Calu3 (cell line): ENCODE measurements at regions not wholly inside any gene's neighbourhood (a gene's known extent, or its start where the extent isn't known, plus 50 kb on each side); places are given as distances from the start of the nearest gene placed in this dataset.

ENCODE experiments used
- BruUV-seq: library from RNA; stranded (reverse); fragments of 400-500 nt; replicated peaks from 2 replicates; lab custom pipeline; 2021; lab: Mats Ljungman, UMichigan
- CTCF ChIA-PET: fragments of 300-600 bp; sonication (Branson Sonifier 250); formaldehyde crosslinking; loops from one replicate; lab custom pipeline; 2022; ENCODE audit warnings: antibody characterized with exemption; lab: Charles Lee
- DNase-seq: peaks from one replicate; pipeline ENCODE4 v3.0.0; 2022
- H3K27ac Mint-ChIP-seq: one replicate; pipeline ENCODE4 v1.8.0; 2022; ENCODE audit warnings: mixed read lengths; ENCODE audit not compliant: unreplicated experiment
- H3K27me3 Mint-ChIP-seq: one replicate; pipeline ENCODE4 v1.8.0; 2022; ENCODE audit warnings: mixed read lengths; ENCODE audit not compliant: unreplicated experiment
- H3K36me3 Mint-ChIP-seq: one replicate; pipeline ENCODE4 v1.8.0; 2022; ENCODE audit warnings: mild to moderate bottlenecking, moderate library complexity, mixed read lengths; ENCODE audit not compliant: insufficient read depth, unreplicated experiment
- H3K4me1 Mint-ChIP-seq: one replicate; pipeline ENCODE4 v1.8.0; 2022; ENCODE audit warnings: mild to moderate bottlenecking, low read depth, mixed read lengths; ENCODE audit not compliant: unreplicated experiment
- H3K4me3 Mint-ChIP-seq: one replicate; pipeline ENCODE4 v1.8.0; 2022; ENCODE audit warnings: mild to moderate bottlenecking, low read depth, moderate library complexity, mixed read lengths; ENCODE audit not compliant: unreplicated experiment
- H3K9me3 Mint-ChIP-seq: one replicate; pipeline ENCODE4 v1.8.0; 2022; ENCODE audit warnings: low read depth, mixed read lengths; ENCODE audit not compliant: unreplicated experiment
- intact Hi-C: fragments of 100-400 bp; cut with micrococcal nuclease; formaldehyde crosslinking; loops from one replicate; pipeline ENCODE4 v1.10.0; 2022; ENCODE audit not compliant: unreplicated experiment
- TF ChIP-seq, protein P1 (sequence below): fragments of 200-600 bp; IDR thresholded peaks from one replicate; pipeline ENCODE4 v1.8.0; 2022; ENCODE audit warnings: antibody characterized with exemption; ENCODE audit not compliant: unreplicated experiment

DNA sequence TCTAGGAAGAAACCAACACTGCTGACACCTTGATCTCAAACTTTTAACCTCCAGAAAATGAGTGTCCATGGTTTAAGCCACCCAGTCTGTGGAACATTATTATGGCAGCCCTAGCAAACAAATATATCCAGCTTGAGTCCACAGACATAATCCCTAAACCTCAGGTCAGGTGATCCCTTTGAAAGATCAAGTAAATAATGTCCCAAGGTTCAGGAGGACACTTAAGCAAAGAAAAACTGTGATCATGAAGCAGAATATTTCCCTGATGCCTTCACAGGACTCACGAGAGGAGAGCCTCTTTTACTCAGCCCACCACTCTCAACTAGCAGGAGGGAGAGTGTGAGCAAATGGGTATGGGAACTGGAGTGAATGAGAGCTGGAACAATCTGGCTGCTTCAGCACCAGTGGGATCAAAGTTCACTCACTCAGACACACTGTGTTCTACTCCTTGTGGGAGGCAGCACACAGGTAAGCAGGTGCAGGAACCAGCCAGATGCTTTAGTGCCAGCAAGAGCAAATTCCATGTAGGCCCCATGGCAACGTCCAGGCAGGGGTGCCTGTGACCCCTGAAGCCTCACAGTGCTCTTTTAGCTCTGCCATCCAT is 608.4 kb downstream of the RAB28 start:
- Mint-ChIP-seq H3K4me3 (no peak overlapping the region), H3K4me1 (no peaks in the 10 kb centered on the region), H3K27ac (no peak overlapping the region), H3K36me3 (no peaks in the 10 kb centered on the region), H3K27me3 (no peaks in the 10 kb centered on the region), H3K9me3 (peaks cover 12% of the 10 kb centered on the region)
- TF ChIP-seq, protein P1, sequence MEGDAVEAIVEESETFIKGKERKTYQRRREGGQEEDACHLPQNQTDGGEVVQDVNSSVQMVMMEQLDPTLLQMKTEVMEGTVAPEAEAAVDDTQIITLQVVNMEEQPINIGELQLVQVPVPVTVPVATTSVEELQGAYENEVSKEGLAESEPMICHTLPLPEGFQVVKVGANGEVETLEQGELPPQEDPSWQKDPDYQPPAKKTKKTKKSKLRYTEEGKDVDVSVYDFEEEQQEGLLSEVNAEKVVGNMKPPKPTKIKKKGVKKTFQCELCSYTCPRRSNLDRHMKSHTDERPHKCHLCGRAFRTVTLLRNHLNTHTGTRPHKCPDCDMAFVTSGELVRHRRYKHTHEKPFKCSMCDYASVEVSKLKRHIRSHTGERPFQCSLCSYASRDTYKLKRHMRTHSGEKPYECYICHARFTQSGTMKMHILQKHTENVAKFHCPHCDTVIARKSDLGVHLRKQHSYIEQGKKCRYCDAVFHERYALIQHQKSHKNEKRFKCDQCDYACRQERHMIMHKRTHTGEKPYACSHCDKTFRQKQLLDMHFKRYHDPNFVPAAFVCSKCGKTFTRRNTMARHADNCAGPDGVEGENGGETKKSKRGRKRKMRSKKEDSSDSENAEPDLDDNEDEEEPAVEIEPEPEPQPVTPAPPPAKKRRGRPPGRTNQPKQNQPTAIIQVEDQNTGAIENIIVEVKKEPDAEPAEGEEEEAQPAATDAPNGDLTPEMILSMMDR, result no peak
- CTCF ChIA-PET, result no interaction called here
- no TSS peak for BruUV-seq
- intact Hi-C loops, result no loop called here
- no peak for DNase-seq

GRCh38 chr4:12873351-12873750 is 610.8 kb downstream of the RAB28 start:
- CTCF ChIA-PET, result no interaction called here

DNA sequence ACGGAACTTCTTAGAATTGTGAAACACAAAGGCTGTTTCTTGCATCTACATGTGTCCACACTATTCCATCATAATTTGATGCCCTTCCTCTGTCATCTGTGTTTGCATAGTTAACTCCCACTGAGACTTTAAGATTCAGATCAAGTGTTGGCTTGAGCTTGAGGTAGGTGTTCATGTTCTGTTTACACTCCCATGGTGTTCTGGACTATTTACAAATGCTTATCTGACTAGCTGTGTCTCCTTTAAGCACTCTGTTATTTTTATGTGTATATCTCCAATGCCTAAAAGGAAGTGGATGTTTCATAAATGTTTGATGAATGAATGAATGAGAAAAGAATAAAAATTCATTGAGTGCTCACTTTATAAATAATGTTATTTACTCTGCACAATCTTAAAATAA is 622.7 kb downstream of the RAB28 start:
- CTCF ChIA-PET, result interaction anchor here (1.4 kb wide), 1 partner anchor 9 kb away, joined by 4 read pairs; no protein-coding TSS in a partner anchor
- Mint-ChIP-seq H3K27ac (no peak overlapping the region), H3K27me3 (no peaks in the 10 kb centered on the region), H3K36me3 (no peaks in the 10 kb centered on the region), H3K4me3 (no peak overlapping the region), H3K9me3 (no peaks in the 10 kb centered on the region), H3K4me1 (no peaks in the 10 kb centered on the region)
- intact Hi-C loops, result no loop called here
- no peak for DNase-seq
- TF ChIP-seq, protein P1, result no peak
- no TSS peak for BruUV-seq

More at GRCh38 chr4:12873351-12873750, 610.8 kb downstream of the RAB28 start:
- no peaks in the 10 kb centered on the region for H3K4me1 Mint-ChIP-seq
- no peaks in the 10 kb centered on the region for H3K36me3 Mint-ChIP-seq
- no peak overlapping the region for H3K27ac Mint-ChIP-seq
- BruUV-seq, result no TSS peak
- H3K4me3 Mint-ChIP-seq, result no peak overlapping the region
- TF ChIP-seq, protein P1, result no peak
- H3K27me3 Mint-ChIP-seq, result no peaks in the 10 kb centered on the region
- no peak for DNase-seq
- intact Hi-C loops, result no loop called here
- peaks cover 8% of the 10 kb centered on the region for H3K9me3 Mint-ChIP-seq

- no peak overlapping the region for H3K4me3 Mint-ChIP-seq
- no TSS peak for BruUV-seq
- no peaks in the 10 kb centered on the region for H3K4me1 Mint-ChIP-seq
- DNase-seq, result peak; percentile 1
- peak overlapping the region; percentile 70 for H3K27ac Mint-ChIP-seq
- CTCF ChIA-PET, result interaction anchor here (0.8 to 1.5 kb wide), 2 partner anchors 8 to 801 kb away, joined by 4 to 5 read pairs; no protein-coding TSS in a partner anchor
- intact Hi-C loops, result loop anchor here (1.0 kb wide), 1 partner anchor 697 kb away; no protein-coding TSS in a partner anchor
- peaks cover 13% of the 10 kb centered on the region for H3K27me3 Mint-ChIP-seq
- H3K9me3 Mint-ChIP-seq, result no peaks in the 10 kb centered on the region
- TF ChIP-seq, protein P1, result peak; percentile 19
- no peaks in the 10 kb centered on the region for H3K36me3 Mint-ChIP-seq
Observed at GRCh38 chr4:12852338-12853307, 631.5 kb downstream of the RAB28 start.
